ENCODE measurements at regions not wholly inside any gene's neighbourhood (a gene's known extent, or its start where the extent isn't known, plus 50 kb on each side); places are given as distances from the start of the nearest gene placed in this dataset.

GRCh38 chr1:244173240-244173639, 122.2 kb downstream of the ZBTB18 start:
- TF ChIP-seq CTCF (IDR thresholded peaks at IDR 0.05; ENCODE audit: borderline replicate concordance, control extremely low read depth, extremely low read depth, insufficient read depth, missing control alignments) = no peak
- no peak for DNase-seq (ENCODE audit: low spot score)
- in situ Hi-C loops (cut with MboI; ENCODE audit: low sequenced_read_pairs, unreplicated experiment) = no loop called here

GRCh38 chr1:244173769-244174168, 122.7 kb downstream of the ZBTB18 start:
- TF ChIP-seq CTCF (IDR thresholded peaks at IDR 0.05; ENCODE audit: borderline replicate concordance, control extremely low read depth, extremely low read depth, insufficient read depth, missing control alignments) = no peak
- no peak for DNase-seq (ENCODE audit: low spot score)
- in situ Hi-C loops (cut with MboI; ENCODE audit: low sequenced_read_pairs, unreplicated experiment) = no loop called here

- in situ Hi-C loops (cut with MboI; ENCODE audit: low sequenced_read_pairs, unreplicated experiment) = no loop called here
- DNase-seq (ENCODE audit: low spot score) = no peak
- TF ChIP-seq CTCF (IDR thresholded peaks at IDR 0.05; ENCODE audit: borderline replicate concordance, control extremely low read depth, extremely low read depth, insufficient read depth, missing control alignments) = no peak
Measured at GRCh38 chr1:244174922-244175521, 123.9 kb downstream of the ZBTB18 start.

GRCh38 chr1:244176201-244176600, 125.1 kb downstream of the ZBTB18 start:
- in situ Hi-C loops (cut with MboI; ENCODE audit: low sequenced_read_pairs, unreplicated experiment) = no loop called here
- DNase-seq (ENCODE audit: low spot score) = no peak
- no peak for TF ChIP-seq CTCF (IDR thresholded peaks at IDR 0.05; ENCODE audit: borderline replicate concordance, control extremely low read depth, extremely low read depth, insufficient read depth, missing control alignments)

GRCh38 chr1:244180256-244180655, 129.2 kb downstream of the ZBTB18 start:
- no peak for TF ChIP-seq CTCF (IDR thresholded peaks at IDR 0.05; ENCODE audit: borderline replicate concordance, control extremely low read depth, extremely low read depth, insufficient read depth, missing control alignments)
- no peak for DNase-seq (ENCODE audit: low spot score)
- in situ Hi-C loops (cut with MboI; ENCODE audit: low sequenced_read_pairs, unreplicated experiment) = no loop called here

- TF ChIP-seq CTCF (IDR thresholded peaks at IDR 0.05; ENCODE audit: borderline replicate concordance, control extremely low read depth, extremely low read depth, insufficient read depth, missing control alignments) = no peak
- no peak for DNase-seq (ENCODE audit: low spot score)
- in situ Hi-C loops (cut with MboI; ENCODE audit: low sequenced_read_pairs, unreplicated experiment) = no loop called here
Measured at GRCh38 chr1:244181867-244182266, 130.8 kb downstream of the ZBTB18 start.
